ENCODE measurements at regions not wholly inside any gene's neighbourhood (a gene's known extent, or its start where the extent isn't known, plus 50 kb on each side); places are given as distances from the start of the nearest gene placed in this dataset.

- TF ChIP-seq POLR2A (IDR thresholded peaks at IDR 0.05; ENCODE audit: low read depth, low read length) (no peak), CTCF (conservative IDR thresholded peaks at IDR 0.05; ENCODE audit: low read depth, low read length) (no peak), SMC3 (IDR thresholded peaks at IDR 0.05; ENCODE audit: low read depth, low read length) (no peak), MAFK (IDR thresholded peaks at IDR 0.05; ENCODE audit: low read depth, low read length) (no peak), MXI1 (IDR thresholded peaks at IDR 0.05; ENCODE audit: borderline replicate concordance, low read depth, low read length) (no peak), FOS (IDR thresholded peaks at IDR 0.05; ENCODE audit: low read depth, low read length) (no peak)
- TF ChIP-seq, protein P1, sequence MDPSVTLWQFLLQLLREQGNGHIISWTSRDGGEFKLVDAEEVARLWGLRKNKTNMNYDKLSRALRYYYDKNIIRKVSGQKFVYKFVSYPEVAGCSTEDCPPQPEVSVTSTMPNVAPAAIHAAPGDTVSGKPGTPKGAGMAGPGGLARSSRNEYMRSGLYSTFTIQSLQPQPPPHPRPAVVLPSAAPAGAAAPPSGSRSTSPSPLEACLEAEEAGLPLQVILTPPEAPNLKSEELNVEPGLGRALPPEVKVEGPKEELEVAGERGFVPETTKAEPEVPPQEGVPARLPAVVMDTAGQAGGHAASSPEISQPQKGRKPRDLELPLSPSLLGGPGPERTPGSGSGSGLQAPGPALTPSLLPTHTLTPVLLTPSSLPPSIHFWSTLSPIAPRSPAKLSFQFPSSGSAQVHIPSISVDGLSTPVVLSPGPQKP (IDR thresholded peaks at IDR 0.05; ENCODE audit: borderline replicate concordance, low read depth, low read length) = no peak
Measured at GRCh38 chr11:80065086-80065485, 624.3 kb upstream of the TENM4 start.
